ENCODE measurements at regions not wholly inside any gene's neighbourhood (a gene's known extent, or its start where the extent isn't known, plus 50 kb on each side); places are given as distances from the start of the nearest gene placed in this dataset.
A peak's percentile ranks its signal among the peaks of the same experiment; 100 is the strongest.
"Not testable (repeated sequence)": the region's sequence is repeated elsewhere in the genome, so short reads cannot be mapped to it uniquely, and the experiment has no call there.

DNA sequence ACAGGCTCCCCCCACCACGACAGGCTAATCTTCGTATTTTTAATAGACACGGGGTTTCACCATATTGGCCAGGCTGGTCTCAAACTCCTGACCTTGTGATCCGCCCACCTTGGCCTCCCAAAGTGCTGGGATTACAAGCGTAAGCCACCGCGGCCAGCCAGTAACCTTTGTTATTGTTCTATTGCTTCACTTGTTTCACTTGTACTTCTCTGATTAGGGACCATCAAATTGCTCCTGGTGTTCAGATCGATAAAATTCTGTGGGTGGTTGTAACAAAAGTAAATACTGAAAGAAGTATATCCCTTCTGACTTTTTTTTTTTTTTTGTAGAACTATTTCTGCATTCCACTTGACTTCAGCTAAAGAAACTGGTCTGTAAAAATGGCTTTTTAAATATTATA, 445.5 kb upstream of the CDH10 start:
- peaks cover 22% of the 10 kb centered on the region for H3K4me1 ChIP-seq (ENCODE audit: insufficient read depth, low read length)
- H4K20me1 ChIP-seq (ENCODE audit: low read length) = no peaks in the 10 kb centered on the region
- no peaks in the 10 kb centered on the region for H3K9me2 ChIP-seq (replicated peaks; ENCODE audit: low read length)
- no peak for DNase-seq
- BruUV-seq (replicated peaks) = no TSS peak
- no peaks in the 10 kb centered on the region for H3K36me3 ChIP-seq (ENCODE audit: low read depth, low read length)
- POLR2A ChIA-PET (ENCODE audit: unreplicated experiment) = no interaction called here
- no peak overlapping the region for H3K9ac ChIP-seq (ENCODE audit: low read length)
- no peaks in the 10 kb centered on the region for H3F3A ChIP-seq (ENCODE audit: low read length, unreplicated experiment)
- peak overlapping the region; percentile 56 for H3K4me3 ChIP-seq (ENCODE audit: low read length)
- intact Hi-C loops (cut with micrococcal nuclease) = no loop called here
- peak overlapping the region; percentile 78 for H3K4me2 ChIP-seq (ENCODE audit: low read length)
- H3K9me3 ChIP-seq (ENCODE audit: low read length) = no peaks in the 10 kb centered on the region
- CTCF ChIA-PET = no interaction called here
- 0 out of 2 replicates have a peak, but pooled peaks cover 3% of the 10 kb centered on the region for H3K79me2 ChIP-seq (ENCODE audit: low read length)
- H2AFZ ChIP-seq (ENCODE audit: low read length) = peak overlapping the region; percentile 7; the same call in 1 of the 2 replicates
- TF ChIP-seq EZH2 (IDR thresholded peaks at IDR 0.05; ENCODE audit: low read length, unreplicated experiment) = no peak
- no peaks in the 10 kb centered on the region for H3K27me3 ChIP-seq (ENCODE audit: low read length)
- H3K27ac ChIP-seq (ENCODE audit: low read length) = no peak overlapping the region
- ATAC-seq = no peak

DNA sequence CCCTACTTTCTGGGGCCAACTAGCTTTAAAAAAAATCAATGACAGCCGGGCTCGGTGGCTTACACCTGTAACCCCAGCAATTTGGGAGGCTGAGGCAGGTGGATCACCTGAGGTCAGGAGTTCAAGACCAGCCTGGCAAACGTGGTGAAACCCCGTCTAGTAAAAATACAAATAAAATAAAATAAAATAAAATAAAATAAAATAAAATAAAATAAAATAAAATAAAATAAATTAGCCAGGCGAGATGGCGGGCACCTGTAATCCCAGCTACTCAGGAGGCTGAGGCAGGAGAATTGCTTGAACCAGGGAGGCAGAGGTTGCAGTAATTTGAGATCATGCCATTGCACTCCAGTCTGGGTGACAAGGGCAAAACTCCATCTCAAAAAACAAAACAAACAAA, 443.9 kb upstream of the CDH10 start:
- intact Hi-C loops (cut with micrococcal nuclease); H4K20me1 ChIP-seq (ENCODE audit: low read length); H3F3A ChIP-seq (ENCODE audit: low read length, unreplicated experiment); H3K27me3 ChIP-seq (ENCODE audit: low read length); ATAC-seq; H3K4me3 ChIP-seq (ENCODE audit: low read length); POLR2A ChIA-PET (ENCODE audit: unreplicated experiment); H2AFZ ChIP-seq (ENCODE audit: low read length); H3K36me3 ChIP-seq (ENCODE audit: low read depth, low read length); H3K4me2 ChIP-seq (ENCODE audit: low read length); BruUV-seq (replicated peaks); H3K9me2 ChIP-seq (replicated peaks; ENCODE audit: low read length); H3K9me3 ChIP-seq (ENCODE audit: low read length); H3K27ac ChIP-seq (ENCODE audit: low read length); DNase-seq; H3K9ac ChIP-seq (ENCODE audit: low read length); CTCF ChIA-PET: not testable (repeated sequence)
- Histone ChIP-seq H3K4me1 (ENCODE audit: insufficient read depth, low read length) (peaks cover 30% of the 10 kb centered on the region), H3K79me2 (ENCODE audit: low read length) (0 out of 2 replicates have a peak, but pooled peaks cover 11% of the 10 kb centered on the region)

DNA sequence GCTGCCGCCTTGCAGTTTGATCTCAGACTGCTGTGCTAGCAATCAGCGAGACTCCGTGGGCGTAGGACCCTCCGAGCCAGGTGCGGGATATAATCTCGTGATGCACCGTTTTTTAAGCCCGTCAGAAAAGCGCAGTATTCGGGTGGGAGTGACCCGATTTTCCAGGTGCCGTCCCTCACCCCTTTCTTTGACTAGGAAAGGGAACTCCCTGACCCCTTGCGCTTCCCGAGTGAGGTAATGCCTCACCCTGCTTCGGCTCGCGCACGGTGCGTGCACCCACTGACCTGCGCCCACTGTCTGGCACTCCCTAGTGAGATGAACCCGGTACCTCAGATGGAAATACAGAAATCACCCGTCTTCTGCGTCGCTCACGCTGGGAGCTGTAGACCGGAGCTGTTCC, 438.5 kb upstream of the CDH10 start:
- H4K20me1 ChIP-seq (ENCODE audit: low read length); H3K4me1 ChIP-seq (ENCODE audit: insufficient read depth, low read length); intact Hi-C loops (cut with micrococcal nuclease); H3K9me3 ChIP-seq (ENCODE audit: low read length); H3K9me2 ChIP-seq (replicated peaks; ENCODE audit: low read length); DNase-seq; H3K36me3 ChIP-seq (ENCODE audit: low read depth, low read length); ATAC-seq; H3F3A ChIP-seq (ENCODE audit: low read length, unreplicated experiment); H3K27ac ChIP-seq (ENCODE audit: low read length); CTCF ChIA-PET; H3K27me3 ChIP-seq (ENCODE audit: low read length): not testable (repeated sequence)
- Histone ChIP-seq H3K4me2 (ENCODE audit: low read length) (peak overlapping the region; percentile 78; the same call in 1 of the 2 replicates), H3K9ac (ENCODE audit: low read length) (peak overlapping the region; percentile 66), H2AFZ (ENCODE audit: low read length) (peak overlapping the region; percentile 98), H3K79me2 (ENCODE audit: low read length) (0 out of 2 replicates have a peak, but pooled peaks cover 11% of the 10 kb centered on the region), H3K4me3 (ENCODE audit: low read length) (peak overlapping the region; percentile 72)
- POLR2A ChIA-PET (ENCODE audit: unreplicated experiment) = interaction anchor here (0.6 kb wide), 1 partner anchor 22 kb away, joined by 5 read pairs; no protein-coding TSS in a partner anchor
- TSS peak; percentile 63 for BruUV-seq (replicated peaks)

DNA sequence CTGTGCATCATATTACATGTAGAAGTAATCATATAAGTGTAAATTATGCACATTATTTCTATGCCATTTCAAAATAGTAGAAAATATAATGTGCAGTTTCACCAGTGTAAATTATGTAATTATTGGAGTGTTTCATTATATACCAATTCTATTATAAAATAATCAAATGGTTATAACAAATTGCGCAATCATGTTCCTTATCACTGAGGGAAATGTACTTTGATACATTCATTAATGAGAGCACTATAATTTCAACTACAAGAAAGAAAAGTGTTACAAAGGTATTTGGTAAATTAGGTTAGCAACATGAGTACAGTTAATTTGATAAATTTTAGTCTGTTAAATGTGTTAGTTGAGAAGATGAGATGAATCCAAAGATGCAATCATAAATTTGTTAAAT, 421.5 kb upstream of the CDH10 start:
- Histone ChIP-seq H2AFZ (ENCODE audit: low read length) (no peak overlapping the region), H3K27ac (ENCODE audit: low read length) (no peak overlapping the region), H3F3A (ENCODE audit: low read length, unreplicated experiment) (no peaks in the 10 kb centered on the region), H3K9me2 (replicated peaks; ENCODE audit: low read length) (no peaks in the 10 kb centered on the region), H4K20me1 (ENCODE audit: low read length) (no peaks in the 10 kb centered on the region), H3K79me2 (ENCODE audit: low read length) (no peaks in the 10 kb centered on the region), H3K4me2 (ENCODE audit: low read length) (no peak overlapping the region), H3K9ac (ENCODE audit: low read length) (no peak overlapping the region), H3K4me3 (ENCODE audit: low read length) (no peak overlapping the region), H3K9me3 (ENCODE audit: low read length) (no peaks in the 10 kb centered on the region), H3K36me3 (ENCODE audit: low read depth, low read length) (no peaks in the 10 kb centered on the region), H3K27me3 (ENCODE audit: low read length) (no peaks in the 10 kb centered on the region), H3K4me1 (ENCODE audit: insufficient read depth, low read length) (no peaks in the 10 kb centered on the region)
- BruUV-seq (replicated peaks) = no TSS peak
- DNase-seq = no peak
- intact Hi-C loops (cut with micrococcal nuclease) = no loop called here
- no peak for ATAC-seq
- POLR2A ChIA-PET (ENCODE audit: unreplicated experiment) = no interaction called here
- TF ChIP-seq EZH2 (IDR thresholded peaks at IDR 0.05; ENCODE audit: low read length, unreplicated experiment) (no peak), EZH2phosphoT487 (IDR thresholded peaks at IDR 0.05; ENCODE audit: borderline replicate concordance, low read length) (no peak)
- TF ChIP-seq, protein P1, sequence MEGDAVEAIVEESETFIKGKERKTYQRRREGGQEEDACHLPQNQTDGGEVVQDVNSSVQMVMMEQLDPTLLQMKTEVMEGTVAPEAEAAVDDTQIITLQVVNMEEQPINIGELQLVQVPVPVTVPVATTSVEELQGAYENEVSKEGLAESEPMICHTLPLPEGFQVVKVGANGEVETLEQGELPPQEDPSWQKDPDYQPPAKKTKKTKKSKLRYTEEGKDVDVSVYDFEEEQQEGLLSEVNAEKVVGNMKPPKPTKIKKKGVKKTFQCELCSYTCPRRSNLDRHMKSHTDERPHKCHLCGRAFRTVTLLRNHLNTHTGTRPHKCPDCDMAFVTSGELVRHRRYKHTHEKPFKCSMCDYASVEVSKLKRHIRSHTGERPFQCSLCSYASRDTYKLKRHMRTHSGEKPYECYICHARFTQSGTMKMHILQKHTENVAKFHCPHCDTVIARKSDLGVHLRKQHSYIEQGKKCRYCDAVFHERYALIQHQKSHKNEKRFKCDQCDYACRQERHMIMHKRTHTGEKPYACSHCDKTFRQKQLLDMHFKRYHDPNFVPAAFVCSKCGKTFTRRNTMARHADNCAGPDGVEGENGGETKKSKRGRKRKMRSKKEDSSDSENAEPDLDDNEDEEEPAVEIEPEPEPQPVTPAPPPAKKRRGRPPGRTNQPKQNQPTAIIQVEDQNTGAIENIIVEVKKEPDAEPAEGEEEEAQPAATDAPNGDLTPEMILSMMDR (conservative IDR thresholded peaks at IDR 0.05; ENCODE audit: low read depth, low read length) = no peak
- CTCF ChIA-PET = no interaction called here
